Calu3 (cell line): ENCODE measurements at regions not wholly inside any gene's neighbourhood (a gene's known extent, or its start where the extent isn't known, plus 50 kb on each side); places are given as distances from the start of the nearest gene placed in this dataset.

Source experiments
- BruUV-seq: library from RNA; stranded (reverse); fragments of 400-500 nt; replicated peaks from 2 replicates; lab custom pipeline; 2021; lab: Mats Ljungman, UMichigan
- CTCF ChIA-PET: fragments of 300-600 bp; sonication (Branson Sonifier 250); formaldehyde crosslinking; loops from one replicate; lab custom pipeline; 2022; ENCODE audit warnings: antibody characterized with exemption; lab: Charles Lee
- DNase-seq: peaks from one replicate; pipeline ENCODE4 v3.0.0; 2022
- H3K27ac Mint-ChIP-seq: one replicate; pipeline ENCODE4 v1.8.0; 2022; ENCODE audit warnings: mixed read lengths; ENCODE audit not compliant: unreplicated experiment
- H3K27me3 Mint-ChIP-seq: one replicate; pipeline ENCODE4 v1.8.0; 2022; ENCODE audit warnings: mixed read lengths; ENCODE audit not compliant: unreplicated experiment
- H3K36me3 Mint-ChIP-seq: one replicate; pipeline ENCODE4 v1.8.0; 2022; ENCODE audit warnings: mild to moderate bottlenecking, moderate library complexity, mixed read lengths; ENCODE audit not compliant: insufficient read depth, unreplicated experiment
- H3K4me1 Mint-ChIP-seq: one replicate; pipeline ENCODE4 v1.8.0; 2022; ENCODE audit warnings: mild to moderate bottlenecking, low read depth, mixed read lengths; ENCODE audit not compliant: unreplicated experiment
- H3K4me3 Mint-ChIP-seq: one replicate; pipeline ENCODE4 v1.8.0; 2022; ENCODE audit warnings: mild to moderate bottlenecking, low read depth, moderate library complexity, mixed read lengths; ENCODE audit not compliant: unreplicated experiment
- H3K9me3 Mint-ChIP-seq: one replicate; pipeline ENCODE4 v1.8.0; 2022; ENCODE audit warnings: low read depth, mixed read lengths; ENCODE audit not compliant: unreplicated experiment
- intact Hi-C: fragments of 100-400 bp; cut with micrococcal nuclease; formaldehyde crosslinking; loops from one replicate; pipeline ENCODE4 v1.10.0; 2022; ENCODE audit not compliant: unreplicated experiment
- TF ChIP-seq, protein P1 (sequence below): fragments of 200-600 bp; IDR thresholded peaks from one replicate; pipeline ENCODE4 v1.8.0; 2022; ENCODE audit warnings: antibody characterized with exemption; ENCODE audit not compliant: unreplicated experiment

DNA sequence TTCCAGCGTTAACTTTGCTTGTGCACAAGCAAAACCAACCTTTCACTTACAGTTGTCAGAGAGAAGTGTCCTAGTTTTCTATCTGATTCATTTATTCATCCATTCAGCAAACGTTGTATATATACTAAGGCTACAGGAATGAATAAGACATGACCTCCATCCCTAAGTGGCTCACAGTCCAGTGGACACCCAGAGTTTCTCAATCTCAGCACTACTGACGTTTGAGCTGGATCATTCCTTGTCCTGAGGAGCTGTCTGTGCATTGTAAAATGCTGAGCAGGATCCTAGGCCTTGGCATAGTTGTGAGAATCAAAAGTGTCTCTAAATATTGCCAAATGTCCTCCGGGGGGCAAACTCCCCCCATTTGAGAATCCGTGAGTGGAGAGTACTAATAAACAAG, 166.7 kb upstream of the PRKCQ start:
- no peak for DNase-seq
- Mint-ChIP-seq H3K36me3 (peaks cover 78% of the 10 kb centered on the region), H3K27me3 (no peaks in the 10 kb centered on the region), H3K27ac (peak overlapping the region; percentile 66), H3K4me1 (peaks cover 75% of the 10 kb centered on the region), H3K4me3 (no peak overlapping the region), H3K9me3 (peaks cover 6% of the 10 kb centered on the region)
- no TSS peak for BruUV-seq
- CTCF ChIA-PET, result no interaction called here
- intact Hi-C loops, result no loop called here
- TF ChIP-seq, protein P1, sequence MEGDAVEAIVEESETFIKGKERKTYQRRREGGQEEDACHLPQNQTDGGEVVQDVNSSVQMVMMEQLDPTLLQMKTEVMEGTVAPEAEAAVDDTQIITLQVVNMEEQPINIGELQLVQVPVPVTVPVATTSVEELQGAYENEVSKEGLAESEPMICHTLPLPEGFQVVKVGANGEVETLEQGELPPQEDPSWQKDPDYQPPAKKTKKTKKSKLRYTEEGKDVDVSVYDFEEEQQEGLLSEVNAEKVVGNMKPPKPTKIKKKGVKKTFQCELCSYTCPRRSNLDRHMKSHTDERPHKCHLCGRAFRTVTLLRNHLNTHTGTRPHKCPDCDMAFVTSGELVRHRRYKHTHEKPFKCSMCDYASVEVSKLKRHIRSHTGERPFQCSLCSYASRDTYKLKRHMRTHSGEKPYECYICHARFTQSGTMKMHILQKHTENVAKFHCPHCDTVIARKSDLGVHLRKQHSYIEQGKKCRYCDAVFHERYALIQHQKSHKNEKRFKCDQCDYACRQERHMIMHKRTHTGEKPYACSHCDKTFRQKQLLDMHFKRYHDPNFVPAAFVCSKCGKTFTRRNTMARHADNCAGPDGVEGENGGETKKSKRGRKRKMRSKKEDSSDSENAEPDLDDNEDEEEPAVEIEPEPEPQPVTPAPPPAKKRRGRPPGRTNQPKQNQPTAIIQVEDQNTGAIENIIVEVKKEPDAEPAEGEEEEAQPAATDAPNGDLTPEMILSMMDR, result no peak

DNA sequence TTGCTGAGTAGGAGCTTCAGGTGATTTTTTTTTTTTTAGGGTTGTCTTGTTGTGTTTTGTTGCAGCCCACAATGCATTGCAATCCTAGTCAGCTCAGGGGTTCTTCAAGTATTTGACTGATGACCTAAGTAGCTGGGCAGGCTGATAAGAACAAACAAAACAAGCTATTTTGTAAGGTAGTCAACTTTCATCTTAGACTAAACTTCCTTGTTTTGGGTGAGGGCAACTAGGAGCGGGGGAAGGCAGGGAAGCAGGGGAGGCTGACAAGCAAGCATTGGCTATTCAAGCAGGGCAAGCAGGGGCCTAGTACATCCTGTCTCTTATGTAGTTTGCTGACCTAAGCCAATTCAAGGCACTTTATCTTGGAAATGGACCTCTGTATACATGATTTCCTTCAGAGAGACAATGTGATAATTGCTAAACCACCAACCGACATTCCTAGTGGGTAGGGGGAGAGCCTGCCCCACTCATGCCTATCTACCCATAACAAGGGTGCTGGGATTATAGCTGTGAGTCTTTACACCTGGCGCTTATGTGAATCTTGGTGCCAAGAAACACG, 163.3 kb upstream of the PRKCQ start:
- intact Hi-C loops, result no loop called here
- BruUV-seq, result no TSS peak
- Mint-ChIP-seq H3K4me3 (peak overlapping the region; percentile 40), H3K27ac (peak overlapping the region; percentile 74), H3K27me3 (no peaks in the 10 kb centered on the region), H3K4me1 (peaks cover 65% of the 10 kb centered on the region), H3K36me3 (peaks cover 83% of the 10 kb centered on the region), H3K9me3 (no peaks in the 10 kb centered on the region)
- DNase-seq, result peak; percentile 62
- CTCF ChIA-PET, result interaction anchor here (0.5 to 1.7 kb wide), 2 partner anchors 13 to 410 kb away, joined by 6 to 9 read pairs; no protein-coding TSS in a partner anchor
- TF ChIP-seq, protein P1, result no peak

DNA sequence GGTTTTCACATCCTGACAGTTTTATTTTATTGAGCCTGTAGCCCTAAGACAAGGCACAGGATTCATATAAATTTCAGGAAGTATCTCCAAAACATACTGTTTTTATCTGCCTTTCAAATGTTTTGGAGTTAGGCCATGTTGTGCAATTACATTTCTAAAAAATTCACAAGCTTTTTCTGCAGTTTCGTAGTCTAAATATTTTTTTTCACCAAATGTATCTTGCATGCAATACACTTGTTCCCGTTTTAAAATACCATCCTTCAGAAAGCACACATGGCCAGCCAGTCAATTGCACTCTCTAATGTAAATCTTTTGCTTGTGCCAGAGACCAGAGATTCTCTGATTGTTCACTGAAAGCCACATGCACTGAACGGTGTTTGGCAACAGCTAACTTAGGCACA, 161.5 kb upstream of the PRKCQ start:
- Mint-ChIP-seq H3K4me3 (peak overlapping the region; percentile 40), H3K4me1 (peaks cover 51% of the 10 kb centered on the region), H3K36me3 (peaks cover 82% of the 10 kb centered on the region), H3K27ac (peak overlapping the region; percentile 74), H3K27me3 (no peaks in the 10 kb centered on the region), H3K9me3 (no peaks in the 10 kb centered on the region)
- BruUV-seq, result no TSS peak
- TF ChIP-seq, protein P1, result no peak
- intact Hi-C loops, result loop anchor here (2.0 kb wide), 1 partner anchor 19 kb away; no protein-coding TSS in a partner anchor
- CTCF ChIA-PET, result no interaction called here
- no peak for DNase-seq

DNA sequence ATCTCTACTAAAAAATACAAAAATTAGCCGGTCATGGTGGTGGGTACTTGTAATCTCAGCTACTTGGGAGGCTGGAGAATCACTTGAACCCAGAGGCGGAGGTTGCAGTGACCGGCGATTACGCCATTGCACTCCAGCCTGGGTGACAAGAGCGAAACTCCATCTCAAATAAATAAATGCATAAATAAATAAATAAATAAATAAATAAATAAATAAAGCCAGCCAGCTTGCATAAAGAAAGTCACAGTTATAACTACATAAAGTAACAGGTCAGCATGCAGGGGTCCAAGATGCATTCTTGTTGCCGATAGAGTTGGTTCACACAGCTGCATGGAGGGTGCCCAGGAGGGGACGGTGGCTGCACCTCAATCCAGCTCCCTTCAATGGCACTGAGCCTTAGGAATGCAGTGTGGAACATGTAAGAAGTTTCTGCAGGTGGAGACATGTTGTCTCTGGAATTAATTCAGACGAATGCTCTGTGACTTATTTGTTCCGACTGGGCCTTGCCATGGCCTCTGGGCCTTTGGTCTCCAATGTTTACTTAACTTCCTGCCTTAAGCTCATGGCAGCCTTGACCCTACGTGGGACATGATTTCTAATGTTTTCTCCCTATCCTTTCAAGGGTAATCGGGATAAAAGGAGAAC, 159.6 kb upstream of the PRKCQ start:
- no peak for DNase-seq
- Mint-ChIP-seq H3K27ac (peak overlapping the region; percentile 74), H3K36me3 (peaks cover 73% of the 10 kb centered on the region), H3K4me3 (peak overlapping the region; percentile 79), H3K27me3 (no peaks in the 10 kb centered on the region), H3K4me1 (peaks cover 63% of the 10 kb centered on the region), H3K9me3 (no peaks in the 10 kb centered on the region)
- TF ChIP-seq, protein P1, result no peak
- intact Hi-C loops, result loop anchor here (2.0 to 10.0 kb wide), 4 partner anchors 17 to 948 kb away; no protein-coding TSS in a partner anchor
- BruUV-seq, result no TSS peak
- CTCF ChIA-PET, result interaction anchor here (1.3 to 1.8 kb wide), 2 partner anchors 9 to 53 kb away, joined by 3 to 6 read pairs; no protein-coding TSS in a partner anchor
